Hypothalamus (tissue), 51 donors: ENCODE measurements at regions not wholly inside any gene's neighbourhood (a gene's known extent, or its start where the extent isn't known, plus 50 kb on each side); places are given as distances from the start of the nearest gene placed in this dataset.
A peak's percentile ranks its signal among the peaks of the same experiment; 100 is the strongest.
"Not testable (repeated sequence)": the region's sequence is repeated elsewhere in the genome, so short reads cannot be mapped to it uniquely, and the experiment has no call there.

ENCODE experiments used
- DNase-seq, 51 donors: peaks; one replicate each; lab custom pipeline; 2025; lab: John Stamatoyannopoulos, UW

DNA sequence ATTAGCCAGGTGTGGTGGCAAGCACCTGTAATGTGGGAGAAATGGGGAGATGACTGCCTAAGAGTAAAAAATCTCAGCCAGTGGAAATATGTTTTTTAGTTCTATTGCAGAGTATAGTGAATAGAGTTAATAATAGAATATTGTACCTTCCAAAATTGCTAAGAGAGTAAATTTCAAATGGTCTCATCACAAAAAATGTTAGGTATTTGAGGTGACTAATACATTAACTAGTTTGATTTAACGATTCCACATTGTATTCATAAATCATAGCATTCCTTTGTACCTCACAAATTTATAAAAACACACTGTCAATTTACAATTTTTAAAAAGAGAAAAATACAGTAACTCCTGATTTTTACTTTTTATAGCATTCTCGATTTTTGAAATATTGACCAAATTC, 681.5 kb upstream of the EPHA5 start:
- no peak for DNase-seq

DNA sequence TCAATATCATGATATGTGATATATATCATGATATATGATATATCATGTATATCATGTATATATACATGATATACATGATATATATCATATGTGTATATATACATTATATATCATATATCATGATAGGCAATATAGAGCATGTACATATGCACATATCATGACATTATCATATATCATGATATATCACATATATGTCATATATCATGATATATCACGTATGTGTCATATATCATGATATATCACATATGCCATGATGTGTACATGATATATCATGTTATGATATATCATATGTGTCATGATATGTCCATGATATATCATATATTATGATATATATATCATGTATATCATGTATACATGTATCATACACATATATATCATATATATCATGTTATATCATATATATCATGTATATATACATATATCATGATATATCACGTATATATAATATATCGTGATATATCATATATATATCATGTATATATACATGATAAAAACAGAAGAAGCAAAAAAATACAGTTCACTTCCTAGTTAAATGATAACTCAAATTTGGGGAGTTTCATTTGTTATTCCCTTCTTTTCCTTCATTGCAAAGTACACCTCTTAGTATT, 670.1 kb upstream of the EPHA5 start:
- no peak for DNase-seq

DNA sequence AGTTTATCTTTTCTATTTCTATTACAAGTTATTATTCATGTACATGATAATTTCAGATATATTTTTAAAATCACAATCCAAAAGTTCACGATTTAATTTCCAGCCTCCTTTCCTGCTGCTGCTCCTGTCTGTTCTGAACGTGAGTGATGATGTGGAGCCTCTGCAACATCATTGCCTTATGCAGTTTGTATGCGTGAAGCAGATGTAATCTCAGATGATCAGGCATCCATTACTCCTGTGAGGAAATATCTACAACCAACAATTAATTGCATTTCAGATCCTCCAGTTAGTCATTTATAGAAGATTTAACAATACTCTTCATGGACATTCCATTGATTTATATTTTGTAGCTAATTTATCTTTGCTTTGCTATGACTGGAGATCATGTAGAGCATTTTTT, 668.7 kb upstream of the EPHA5 start:
- DNase-seq, result no peak

GRCh38 chr4:66331761-66332160, 661.5 kb upstream of the EPHA5 start:
- DNase-seq, result no peak

- DNase-seq, result no peak
Observed at GRCh38 chr4:66330125-66330524, 659.8 kb upstream of the EPHA5 start.

- DNase-seq, result no peak
Observed at GRCh38 chr4:66328803-66329574, 658.7 kb upstream of the EPHA5 start.

DNA sequence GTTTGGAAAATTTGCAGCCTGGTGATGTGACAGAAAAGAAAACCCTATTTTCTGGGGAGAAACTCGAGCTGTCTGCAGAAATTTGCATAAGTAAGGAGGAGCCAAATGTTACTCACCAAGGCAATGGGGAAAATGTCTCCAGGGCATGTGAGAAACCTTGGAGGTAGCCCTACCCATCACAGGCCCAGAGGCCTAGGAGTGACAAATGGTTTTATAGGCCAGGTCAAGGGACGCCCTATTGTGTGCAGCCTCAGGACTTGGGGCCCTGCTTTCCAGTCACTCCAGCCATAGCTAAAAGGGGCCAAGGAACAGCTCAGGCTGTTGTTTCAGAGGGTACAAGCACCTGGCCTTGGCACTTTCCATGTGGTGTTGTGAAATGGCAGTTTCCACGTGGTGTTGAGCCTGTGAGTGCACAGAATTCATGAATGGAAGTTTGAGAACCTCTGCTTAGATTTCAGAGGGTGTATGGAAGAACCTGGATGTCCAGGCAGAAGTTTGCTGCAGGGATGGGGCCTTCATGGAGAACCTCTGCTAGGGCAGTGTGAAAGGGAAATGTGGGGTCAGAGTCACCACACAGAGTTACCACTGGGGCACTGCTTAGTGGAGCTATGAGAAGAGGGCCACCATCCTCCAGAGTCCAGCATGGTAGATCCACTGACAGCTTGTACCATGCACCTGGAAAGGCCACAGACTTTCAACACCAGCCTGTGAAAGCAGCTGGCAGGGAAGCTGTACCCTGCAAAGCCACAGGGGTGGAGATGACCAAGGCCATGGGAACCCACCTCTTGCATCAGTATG, 637.6 kb upstream of the EPHA5 start:
- DNase-seq, result no peak

DNA sequence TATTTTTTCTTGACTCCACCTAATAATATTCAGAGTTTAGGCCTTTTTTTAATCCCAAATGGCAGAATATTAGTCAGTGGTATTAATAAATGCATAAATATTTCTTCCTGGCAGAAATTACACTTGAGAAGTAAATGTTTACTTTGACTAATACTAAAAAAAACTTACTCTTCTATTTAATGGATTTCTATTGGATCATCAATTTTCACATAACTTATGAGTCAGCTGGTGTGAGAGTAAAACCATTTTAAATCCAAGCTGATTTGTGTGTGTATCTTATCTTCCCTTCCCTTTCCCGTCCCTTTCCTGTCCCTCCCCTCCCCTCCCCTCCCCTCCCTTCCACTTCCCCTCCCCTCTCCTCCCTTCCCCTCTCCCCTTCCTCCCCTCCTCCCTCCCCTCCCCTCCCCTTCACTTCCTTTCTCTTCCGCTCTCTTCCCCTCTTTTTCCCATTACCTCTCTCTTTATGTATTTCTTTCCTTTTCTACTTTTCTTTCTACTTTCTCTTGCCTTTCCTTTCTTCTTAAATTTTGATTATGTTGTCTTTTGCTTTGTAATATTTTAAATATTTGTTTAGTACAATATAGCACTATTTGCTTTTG, 630.1 kb upstream of the EPHA5 start:
- DNase-seq, result no peak

DNA sequence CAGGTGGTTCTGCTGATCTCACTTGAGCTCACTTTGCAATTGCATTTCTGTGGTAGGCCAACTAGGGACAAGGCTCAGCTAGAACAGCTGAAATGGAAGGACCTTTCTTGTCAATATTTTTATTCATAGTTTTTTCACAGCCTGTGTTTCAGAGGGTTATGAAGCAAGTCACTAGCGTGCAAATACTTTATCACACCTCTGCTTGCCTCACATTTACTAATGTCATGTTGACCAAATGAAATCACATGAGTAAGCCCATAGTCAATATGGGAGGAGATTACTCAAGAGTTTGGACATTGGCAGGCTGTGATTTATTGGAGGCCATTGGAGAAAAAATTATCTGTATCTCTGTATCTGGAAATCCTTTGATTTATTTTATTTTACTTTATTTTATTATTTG, 628.3 kb upstream of the EPHA5 start:
- DNase-seq, result no peak

GRCh38 chr4:66297703-66298102, 627.4 kb upstream of the EPHA5 start:
- DNase-seq, result no peak

DNA sequence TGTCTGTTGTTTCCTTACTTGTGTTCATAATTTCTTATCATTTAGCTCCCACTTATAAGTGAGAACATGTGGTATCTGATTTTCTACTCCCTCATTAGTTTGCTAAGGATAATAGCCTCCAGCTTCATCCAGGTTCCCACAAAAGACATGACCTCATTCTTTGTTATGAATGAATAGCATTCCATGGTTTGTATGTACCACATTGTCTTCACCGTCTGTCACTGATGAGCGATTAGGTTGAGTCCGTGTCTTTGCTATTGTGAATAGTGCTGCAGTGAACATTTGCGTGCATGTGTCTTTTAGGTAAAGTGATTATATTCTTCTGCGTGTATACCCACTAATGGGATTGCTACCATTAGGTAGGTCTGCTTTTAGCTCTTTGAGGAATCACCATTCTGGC, 624.3 kb upstream of the EPHA5 start:
- no peak for DNase-seq

- no peak for DNase-seq
Observed at GRCh38 chr4:66284991-66285451, 614.7 kb upstream of the EPHA5 start.

GRCh38 chr4:66279084-66279483, 608.8 kb upstream of the EPHA5 start:
- DNase-seq, result no peak

GRCh38 chr4:66275411-66276038, 605.2 kb upstream of the EPHA5 start:
- no peak for DNase-seq

- peak in 1 of 51 donors; percentile 0 for DNase-seq
Observed at GRCh38 chr4:66273110-66273509, 602.8 kb upstream of the EPHA5 start.

- not testable (repeated sequence) for DNase-seq
Observed at GRCh38 chr4:66270356-66270755, 600.1 kb upstream of the EPHA5 start.

GRCh38 chr4:66266554-66266953, 596.3 kb upstream of the EPHA5 start:
- not testable (repeated sequence) for DNase-seq

- no peak for DNase-seq
Observed at GRCh38 chr4:66266035-66266434, 595.7 kb upstream of the EPHA5 start.

DNA sequence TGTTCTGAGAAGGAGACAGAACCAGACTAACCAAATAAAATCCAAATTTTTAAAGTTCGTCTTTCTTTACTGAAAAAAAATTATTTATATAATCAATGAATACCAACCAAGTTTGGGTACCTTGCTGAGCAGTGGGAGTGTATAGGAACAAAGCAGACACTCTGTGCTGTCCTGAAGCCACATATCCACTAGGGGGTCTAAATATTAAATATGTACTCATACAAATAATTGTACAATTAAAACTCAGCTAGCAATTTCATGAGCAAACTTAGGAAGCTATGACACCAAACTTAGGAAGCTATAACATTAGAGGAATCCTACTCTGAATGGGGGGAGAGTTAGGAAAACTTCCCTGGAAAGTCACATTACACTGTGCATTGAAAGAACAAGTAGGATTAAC, 582.0 kb upstream of the EPHA5 start:
- no peak for DNase-seq

DNA sequence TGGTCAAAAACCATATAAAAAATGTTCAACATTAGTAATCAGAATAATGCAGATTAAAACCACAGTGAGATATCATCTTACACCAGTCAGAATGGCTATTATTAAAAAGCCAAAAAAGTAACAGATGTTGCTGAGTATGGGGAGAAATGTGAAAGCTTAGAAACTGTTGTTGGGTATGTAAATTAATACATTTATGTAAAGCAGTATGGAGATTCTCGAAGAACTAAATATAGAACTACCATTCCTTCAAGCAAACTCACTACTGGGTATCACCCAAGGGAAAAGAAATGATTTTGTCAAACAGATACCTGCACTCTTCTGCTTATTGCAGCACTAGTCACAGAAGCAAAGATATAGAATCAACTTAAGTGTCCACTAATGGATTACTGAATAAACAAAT, 576.4 kb upstream of the EPHA5 start:
- DNase-seq, result no peak

DNA sequence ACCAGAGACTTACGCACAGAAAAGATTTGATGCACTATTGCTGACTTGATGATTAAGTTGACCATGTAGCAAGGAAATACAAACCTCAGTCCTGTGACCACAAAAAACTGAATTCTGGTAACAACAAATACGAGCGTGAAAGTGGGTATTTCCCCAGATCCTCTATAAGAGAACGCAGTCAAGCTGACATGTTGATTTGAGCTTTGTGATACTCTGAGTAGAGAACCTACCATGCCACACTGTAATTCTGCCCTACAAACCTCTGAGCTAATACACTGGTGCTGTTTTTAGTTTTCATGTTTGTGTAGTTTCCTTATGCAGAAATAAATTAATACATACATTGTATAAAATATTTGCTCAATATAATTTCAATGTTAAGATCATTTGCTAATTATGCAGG, 565.6 kb upstream of the EPHA5 start:
- DNase-seq, result no peak
